Activated naive CD4-positive, alpha-beta T cell treated with anti-CD3 and anti-CD28 coated beads, Interleukin-2, amount 50 U/mL, for 72 hours (primary cell): ENCODE measurements at regions not wholly inside any gene's neighbourhood (a gene's known extent, or its start where the extent isn't known, plus 50 kb on each side); places are given as distances from the start of the nearest gene placed in this dataset.

ENCODE experiments used
- ATAC-seq, 2 donors: fragments of 150-1000 bp; cut with Tn5 transposase; 2 replicates each; pipeline ENCODE4 v1.10.0; 2021; ENCODE audit warnings: mild to moderate bottlenecking in 2 of 2, moderate library complexity in 2 of 2
- DNase-seq, 2 donors: peaks; one replicate each; pipeline ENCODE4 v3.0.0; 2021 to 2022; ENCODE audit warnings: low spot score in 2 of 2
- H3K27ac Mint-ChIP-seq, 2 donors: one replicate each; pipeline ENCODE4 v1.8.0; 2022; ENCODE audit warnings: mild to moderate bottlenecking in 2 of 2, mixed read lengths in 2 of 2
- H3K36me3 Mint-ChIP-seq, 2 donors: one replicate each; pipeline ENCODE4 v1.8.0; 2022; ENCODE audit warnings: mixed read lengths in 2 of 2
- H3K9me3 Mint-ChIP-seq, 2 donors: one replicate each; pipeline ENCODE4 v1.8.0; 2022; ENCODE audit warnings: mixed read lengths in 2 of 2

DNA sequence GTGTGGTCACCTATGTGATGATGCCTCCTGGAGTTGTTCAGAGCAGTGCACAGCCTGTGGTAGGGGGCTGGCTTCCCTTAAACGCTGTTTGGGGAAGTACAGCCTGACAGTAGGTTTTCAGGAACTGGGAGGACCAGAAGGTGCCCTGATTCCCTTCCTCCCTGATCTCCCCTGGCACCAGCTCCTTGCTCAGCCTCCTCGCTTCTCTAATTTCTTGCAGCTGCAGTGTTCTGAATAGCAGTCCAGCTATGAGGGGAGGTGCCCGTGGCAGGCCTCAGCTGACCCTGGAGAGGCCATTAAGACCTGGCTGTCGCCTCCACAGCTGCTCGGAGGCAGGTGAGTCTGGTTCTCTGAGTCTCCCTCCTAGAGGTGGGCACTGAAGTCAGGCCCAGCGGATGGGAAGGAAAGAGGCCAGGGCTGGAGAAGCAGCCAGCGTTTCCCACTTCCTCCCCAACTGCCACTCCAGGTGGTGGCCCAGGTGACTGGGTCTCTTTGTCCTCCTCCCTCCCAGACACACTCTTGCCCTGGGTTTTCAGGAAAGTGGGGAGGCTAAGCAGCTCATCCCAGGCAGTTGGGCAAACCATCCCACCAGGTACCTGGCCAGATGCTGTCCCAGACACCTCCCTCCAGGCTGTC lies 52.0 kb upstream of the RPL11 start:
- Mint-ChIP-seq H3K27ac (no peak overlapping the region), H3K9me3 (no peaks in the 10 kb centered on the region), H3K36me3 (no peaks in the 10 kb centered on the region)
- no peak for DNase-seq
- ATAC-seq, result no peak

DNA sequence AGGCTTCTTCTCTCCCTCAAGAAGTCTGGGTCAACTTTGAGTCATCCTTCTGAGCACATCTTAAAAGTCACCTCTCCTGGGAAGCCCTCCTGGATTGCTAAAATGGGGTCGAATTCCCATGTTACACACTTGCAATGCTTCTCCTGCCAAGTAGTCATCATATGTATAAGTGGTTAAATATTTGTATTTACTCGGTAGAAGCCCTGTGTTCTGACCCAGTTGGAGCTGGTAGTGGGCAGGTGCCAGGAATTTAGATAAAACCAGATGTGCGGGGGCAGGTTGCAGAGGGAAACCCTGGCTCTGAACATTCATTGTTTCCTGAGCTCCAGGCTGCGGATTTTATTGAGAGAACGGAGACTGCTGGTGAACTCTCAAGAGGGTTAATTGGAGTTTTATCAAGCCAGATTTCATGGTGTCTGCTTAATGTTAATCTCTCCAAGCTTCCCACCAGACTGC lies 52.8 kb upstream of the RPL11 start:
- ATAC-seq (no peak), DNase-seq (no peak)
- H3K36me3 Mint-ChIP-seq, result no peaks in the 10 kb centered on the region
- no peak overlapping the region for H3K27ac Mint-ChIP-seq
- no peaks in the 10 kb centered on the region for H3K9me3 Mint-ChIP-seq

DNA sequence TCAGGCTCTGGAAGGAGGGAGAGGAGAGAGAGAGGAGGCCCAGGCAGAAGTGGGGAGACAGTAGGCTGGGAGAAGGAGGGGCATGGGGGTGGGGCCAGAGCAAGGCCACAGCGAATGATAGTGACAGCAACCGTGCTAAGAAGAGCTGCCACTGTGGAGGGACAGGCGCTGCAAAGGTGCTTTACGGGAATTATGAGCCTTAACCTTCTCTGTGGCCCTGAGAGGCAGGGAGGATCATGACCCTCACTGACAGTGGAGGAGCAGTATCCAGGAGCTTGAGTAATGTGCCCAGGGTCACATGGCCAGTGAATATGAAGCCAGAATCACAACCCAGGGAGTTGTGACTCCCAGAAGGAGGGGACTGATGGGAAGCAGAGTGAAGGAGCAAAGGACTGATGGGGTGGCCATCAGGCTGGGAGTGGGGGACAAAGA lies 53.4 kb upstream of the RPL11 start:
- ATAC-seq (no peak), DNase-seq (no peak)
- H3K27ac Mint-ChIP-seq, result peak overlapping the region in 1 of 2 donors; percentile 36
- no peaks in the 10 kb centered on the region for H3K36me3 Mint-ChIP-seq
- no peaks in the 10 kb centered on the region for H3K9me3 Mint-ChIP-seq

DNA sequence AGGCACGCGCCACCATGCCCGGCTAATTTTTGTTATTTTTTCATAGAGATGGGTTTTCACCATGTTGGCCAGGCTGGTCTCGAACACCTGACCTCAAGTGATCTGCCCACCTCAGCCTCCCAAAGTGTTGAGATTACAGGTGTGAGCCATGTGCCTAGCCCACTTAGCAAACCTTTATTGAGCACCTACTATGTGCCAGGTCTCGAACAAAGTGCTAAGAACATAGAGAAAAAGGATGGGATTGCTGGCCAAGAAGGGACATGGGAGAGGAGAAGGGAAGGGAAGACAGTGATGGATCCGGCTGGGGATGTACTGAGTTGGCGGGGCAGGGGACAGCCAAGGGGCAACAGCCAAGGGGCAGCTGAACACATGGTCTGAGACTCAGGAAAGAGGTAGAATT lies 55.6 kb upstream of the RPL11 start:
- Mint-ChIP-seq H3K36me3 (no peaks in the 10 kb centered on the region), H3K9me3 (no peaks in the 10 kb centered on the region), H3K27ac (peak overlapping the region in 1 of 2 donors; percentile 89)
- DNase-seq, result no peak
- no peak for ATAC-seq

DNA sequence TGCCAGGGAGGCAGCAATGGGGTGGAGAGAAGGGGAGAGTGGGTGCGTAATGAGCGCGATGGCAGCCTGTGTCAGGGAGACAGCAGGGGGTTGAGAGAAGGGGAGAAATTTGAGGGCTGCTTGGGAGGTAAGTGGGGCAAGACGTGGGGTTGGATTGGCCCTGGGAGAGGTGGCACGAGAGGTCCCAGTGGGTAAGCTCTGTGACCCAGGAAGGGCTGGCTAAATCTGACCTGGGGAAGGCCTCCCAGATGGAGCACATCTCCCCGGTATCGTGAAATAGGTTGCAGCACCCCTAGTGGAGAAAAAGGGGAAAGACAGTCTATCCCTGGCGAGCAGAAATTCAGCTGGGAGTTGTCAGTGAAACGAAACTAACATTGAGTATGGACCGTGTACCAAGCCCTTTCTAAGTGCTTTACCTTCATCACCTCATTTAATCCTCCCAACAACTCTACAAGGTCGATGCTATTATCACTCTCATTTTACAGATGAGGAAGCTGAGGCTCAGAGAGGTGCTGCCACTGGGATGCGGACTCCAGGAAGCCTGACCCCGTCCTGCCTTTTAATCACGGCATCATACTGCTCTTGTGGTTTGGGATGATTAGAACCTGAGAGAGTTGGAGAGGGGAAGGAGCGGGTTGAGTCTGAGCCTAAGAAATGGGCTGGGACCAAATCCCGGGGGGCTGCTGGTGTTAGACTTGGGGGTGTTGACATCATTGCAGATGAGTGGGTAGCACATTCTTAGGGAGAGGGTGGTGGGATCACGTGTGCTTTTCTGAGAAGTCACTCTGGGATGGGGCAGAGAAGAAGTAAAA lies 56.6 kb upstream of the RPL11 start:
- DNase-seq (peak; percentile 65 to 71), ATAC-seq (peak; percentile 76 to 82)
- Mint-ChIP-seq H3K9me3 (no peaks in the 10 kb centered on the region), H3K27ac (peak overlapping the region; percentile 31 to 89), H3K36me3 (no peaks in the 10 kb centered on the region)

DNA sequence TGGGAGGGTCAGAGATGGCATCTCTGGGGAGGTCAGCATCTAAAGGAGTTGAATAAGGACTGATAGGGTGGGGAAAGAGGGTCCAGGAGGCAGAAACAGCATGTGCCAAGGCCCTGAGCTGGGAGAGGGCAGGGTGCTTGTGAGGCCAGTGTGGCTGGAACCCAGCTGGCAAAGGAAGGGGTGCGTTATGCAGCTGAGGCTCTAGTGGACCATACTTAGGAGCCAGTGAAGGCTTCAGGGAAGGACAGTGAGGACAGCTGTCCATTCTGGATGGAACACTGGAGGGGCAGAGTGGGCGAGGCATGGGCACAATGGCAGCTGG lies 57.1 kb upstream of the RPL11 start:
- Mint-ChIP-seq H3K36me3 (no peaks in the 10 kb centered on the region), H3K27ac (peak overlapping the region; percentile 44 to 89), H3K9me3 (no peaks in the 10 kb centered on the region)
- DNase-seq (no peak), ATAC-seq (peak in 1 of 2 donors; percentile 19)

DNA sequence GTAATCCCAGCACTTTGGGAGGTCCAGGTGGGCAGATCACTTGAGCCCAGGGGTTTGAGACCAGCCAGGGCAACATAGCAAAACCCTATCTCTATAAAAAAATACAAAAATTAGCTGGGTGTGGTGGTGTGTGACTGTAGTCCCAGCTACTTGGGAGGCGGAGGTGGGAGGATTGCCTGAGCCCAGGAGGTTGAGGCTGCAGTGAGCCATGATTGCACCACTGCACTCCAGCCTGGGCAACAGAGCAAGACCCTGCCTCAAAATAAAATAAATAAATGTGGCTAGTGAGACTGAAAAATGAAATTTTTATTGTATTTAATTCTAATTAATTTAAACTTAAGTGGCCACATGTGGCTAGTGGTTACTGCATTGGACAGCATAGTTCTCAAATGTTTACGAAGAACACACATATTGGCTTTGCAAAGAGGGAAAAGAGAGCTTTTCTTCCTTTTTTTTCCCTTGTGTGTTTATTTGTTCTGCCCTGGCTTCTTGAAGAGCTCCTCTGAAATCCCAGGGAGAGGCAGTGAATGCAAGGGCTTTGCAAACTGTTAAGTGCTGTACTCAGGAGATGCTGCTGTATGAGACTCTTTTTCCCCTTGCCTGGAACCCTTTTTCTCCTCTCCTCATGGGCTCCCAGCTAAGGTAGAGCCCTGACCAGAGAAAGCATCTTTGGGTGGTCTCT lies 59.0 kb upstream of the RPL11 start:
- H3K36me3 Mint-ChIP-seq, result peaks cover 0 to 3% of the 10 kb centered on the region in 2 donors
- ATAC-seq, result no peak

DNA sequence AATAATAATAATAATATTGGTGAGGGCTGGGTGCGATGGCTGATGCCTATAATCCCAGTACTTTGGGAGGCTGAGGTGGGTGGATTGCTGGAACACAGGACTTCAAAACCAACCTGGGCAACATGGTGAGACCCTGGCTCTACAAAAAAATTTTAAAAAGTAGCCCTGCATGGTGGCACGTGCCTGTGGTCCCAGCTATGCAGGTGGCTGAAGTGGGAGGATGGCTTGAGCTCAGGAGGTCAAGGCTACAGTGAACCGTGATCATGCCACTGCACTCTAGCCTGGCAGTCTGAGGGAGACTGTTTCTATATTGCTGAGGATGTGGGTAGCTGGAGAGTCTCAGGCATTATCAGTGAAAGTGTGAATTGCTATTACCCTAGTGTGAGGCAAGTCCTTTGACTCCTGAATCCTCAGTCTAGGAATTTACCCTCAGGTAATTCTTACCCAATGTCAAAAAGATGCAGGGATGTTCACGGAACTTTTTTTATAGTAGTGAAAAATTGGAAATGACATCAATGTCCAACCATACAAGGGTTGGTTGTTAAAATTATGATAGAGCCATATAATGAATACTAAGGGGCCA lies 61.8 kb upstream of the RPL11 start:
- Mint-ChIP-seq H3K9me3 (peaks cover 10% of the 10 kb centered on the region in 2 donors), H3K27ac (no peak overlapping the region), H3K36me3 (peaks cover 0 to 23% of the 10 kb centered on the region in 2 donors)
- DNase-seq (no peak), ATAC-seq (no peak)

More for the DNA sequence above, 59.0 kb upstream of the RPL11 start:
- Mint-ChIP-seq H3K9me3 (no peaks in the 10 kb centered on the region), H3K27ac (no peak overlapping the region)
- no peak for DNase-seq

DNA sequence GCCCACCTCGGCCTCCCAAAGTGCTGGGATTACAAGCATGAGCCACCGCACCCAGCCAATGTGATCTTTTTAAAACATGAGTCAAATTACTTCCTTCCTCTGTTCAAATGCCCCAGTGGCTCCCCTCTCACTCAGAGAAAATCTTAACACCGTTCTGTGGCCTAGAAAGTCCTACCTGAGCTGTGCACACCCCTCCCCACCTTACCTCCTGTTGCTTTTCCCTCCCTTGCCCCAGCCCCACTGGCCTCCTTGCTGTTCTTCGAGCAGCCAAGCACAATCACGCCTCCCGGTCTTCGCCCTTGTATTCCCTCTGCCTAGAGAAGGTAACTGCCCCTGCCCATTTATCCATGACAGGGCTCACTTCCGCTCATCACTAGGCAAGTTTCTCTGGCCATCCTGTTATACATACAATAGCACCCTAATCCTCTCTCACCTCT lies 62.6 kb upstream of the RPL11 start:
- Mint-ChIP-seq H3K27ac (peak overlapping the region in 1 of 2 donors; percentile 79), H3K36me3 (peaks cover 0 to 23% of the 10 kb centered on the region in 2 donors), H3K9me3 (peaks cover 14 to 15% of the 10 kb centered on the region in 2 donors)
- DNase-seq, result no peak
- peak in 1 of 2 donors; percentile 21 for ATAC-seq

DNA sequence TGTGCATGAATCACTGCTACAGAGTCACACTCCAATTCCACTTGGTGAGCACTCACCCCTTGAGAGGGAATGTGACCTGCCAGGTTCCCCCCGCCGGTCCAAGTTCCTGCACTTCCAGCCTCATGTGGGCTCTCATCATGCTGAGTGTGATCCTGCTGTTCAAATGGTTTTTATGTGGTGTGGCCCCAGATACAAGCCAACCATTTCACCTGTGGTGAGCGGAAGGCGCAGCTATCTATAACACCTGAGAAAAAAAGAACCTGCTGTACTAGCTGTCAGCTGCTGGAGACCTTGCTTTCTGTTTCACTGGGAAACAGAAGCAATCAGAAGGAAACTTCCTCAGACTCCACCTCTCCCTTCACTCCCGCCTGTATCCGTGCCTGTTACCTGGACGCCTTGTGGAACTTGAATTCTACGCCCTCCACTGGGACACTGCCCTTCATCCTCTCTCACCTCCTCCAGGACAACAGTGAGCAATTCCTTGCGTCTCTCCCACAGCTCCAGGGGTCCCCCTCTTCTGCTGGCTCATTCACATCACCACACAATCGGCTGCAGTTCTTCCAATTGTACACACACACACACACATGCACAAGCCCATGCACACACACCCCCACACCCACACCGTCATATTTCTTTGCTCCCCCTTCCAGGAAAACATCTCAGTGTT lies 64.4 kb upstream of the RPL11 start:
- peak overlapping the region; percentile 79 to 90 for H3K27ac Mint-ChIP-seq
- no peak for DNase-seq

DNA sequence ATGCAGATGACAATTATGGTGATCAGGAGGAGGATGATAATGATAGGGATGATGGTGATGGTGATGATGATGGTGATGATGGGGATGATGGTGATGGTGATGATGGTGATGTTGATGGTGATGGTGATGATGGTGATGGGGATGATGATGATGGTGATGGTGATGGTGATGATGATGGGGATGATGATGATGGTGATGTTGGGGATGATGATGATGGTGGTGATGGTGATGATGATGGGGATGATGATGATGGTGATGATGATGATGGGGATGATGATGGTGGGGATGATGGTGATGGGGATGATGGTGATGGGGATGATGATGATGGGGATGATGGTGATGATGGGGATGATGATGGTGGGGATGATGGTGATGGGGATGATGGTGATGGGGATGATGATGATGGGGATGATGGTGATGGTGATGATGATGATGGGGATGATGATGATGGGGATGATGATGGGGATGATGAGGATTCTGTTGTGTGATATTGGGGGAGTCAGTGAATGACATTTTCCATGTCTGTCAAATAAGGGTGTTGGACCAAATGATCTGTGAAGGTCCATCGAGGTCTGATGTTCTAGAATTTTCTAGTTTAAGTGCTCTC lies 65.6 kb upstream of the RPL11 start:
- H3K36me3 Mint-ChIP-seq, result peaks cover 6 to 24% of the 10 kb centered on the region in 2 donors
- ATAC-seq (no peak), DNase-seq (no peak)
- H3K9me3 Mint-ChIP-seq, result peaks cover 14 to 15% of the 10 kb centered on the region in 2 donors
- H3K27ac Mint-ChIP-seq, result peak overlapping the region in 1 of 2 donors; percentile 79

More for the DNA sequence above, 64.4 kb upstream of the RPL11 start:
- H3K36me3 Mint-ChIP-seq, result peaks cover 4 to 23% of the 10 kb centered on the region in 2 donors
- peaks cover 14 to 15% of the 10 kb centered on the region in 2 donors for H3K9me3 Mint-ChIP-seq
- peak; percentile 12 to 47 for ATAC-seq

DNA sequence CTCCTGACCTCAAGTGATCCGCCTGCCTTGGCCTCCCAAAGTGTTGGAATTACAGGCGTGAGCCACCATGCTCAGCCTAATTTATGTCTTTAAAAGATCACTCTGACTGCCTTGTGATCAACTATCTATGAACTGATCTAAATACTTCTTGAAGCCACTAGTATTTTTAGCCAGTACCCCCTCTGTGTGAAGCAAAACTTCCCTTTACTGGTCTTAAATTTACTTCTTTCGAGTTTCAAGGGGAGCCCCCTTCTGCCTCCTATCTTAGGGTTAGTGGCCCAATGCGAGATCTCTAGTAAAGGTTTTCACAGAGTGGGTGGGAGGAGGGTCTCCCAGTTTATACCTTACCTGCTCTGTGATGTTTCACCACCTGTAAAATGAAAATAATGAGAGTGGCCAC lies 66.1 kb upstream of the RPL11 start:
- ATAC-seq (no peak), DNase-seq (no peak)
- H3K36me3 Mint-ChIP-seq, result peaks cover 6 to 30% of the 10 kb centered on the region in 2 donors
- peak overlapping the region in 1 of 2 donors; percentile 79 for H3K27ac Mint-ChIP-seq
- H3K9me3 Mint-ChIP-seq, result peaks cover 14 to 15% of the 10 kb centered on the region in 2 donors

DNA sequence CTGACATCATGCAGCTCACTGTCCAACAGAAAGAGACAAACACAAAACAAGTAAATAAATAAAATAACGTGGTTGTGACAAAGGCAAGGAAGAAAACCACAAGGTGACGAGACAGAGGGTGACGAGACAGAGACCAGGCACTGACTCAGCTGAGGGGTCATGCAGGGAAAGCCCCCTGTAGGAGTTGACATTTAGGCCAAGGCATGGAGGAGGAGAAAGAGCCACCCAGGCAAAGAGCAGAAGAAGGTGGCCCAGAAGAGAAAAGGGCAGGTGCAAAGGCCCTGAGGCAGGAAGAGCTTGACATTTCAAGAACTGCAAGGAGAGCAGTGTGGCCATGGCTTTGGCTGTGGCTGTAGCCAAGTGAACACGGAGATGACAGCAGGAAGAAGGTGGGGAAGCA lies 65.1 kb upstream of the ID3 start:
- peaks cover 14 to 15% of the 10 kb centered on the region in 2 donors for H3K9me3 Mint-ChIP-seq
- peak overlapping the region; percentile 70 to 79 for H3K27ac Mint-ChIP-seq
- peak in 1 of 2 donors; percentile 89 for DNase-seq

DNA sequence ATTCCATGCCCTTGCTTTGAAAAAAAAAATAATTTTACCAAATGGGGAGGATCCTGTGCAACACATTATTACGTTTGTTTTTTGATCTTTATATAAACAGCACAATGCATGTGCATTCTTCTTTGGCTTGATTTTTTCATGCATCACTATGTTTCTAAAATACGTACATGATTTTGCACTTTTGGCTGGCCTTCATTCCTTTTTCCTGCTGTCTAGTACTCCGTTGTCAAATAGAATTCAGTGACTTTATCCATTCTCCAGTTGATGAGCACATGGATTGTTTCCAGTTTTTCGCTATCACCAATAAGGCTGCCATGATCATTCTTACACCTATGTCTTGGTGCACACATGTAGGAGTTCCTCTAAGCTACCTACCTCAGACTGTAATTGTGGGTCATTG lies 63.0 kb upstream of the ID3 start:
- peaks cover 19 to 21% of the 10 kb centered on the region in 2 donors for H3K9me3 Mint-ChIP-seq
- no peak for DNase-seq
- ATAC-seq, result no peak
- H3K36me3 Mint-ChIP-seq, result peaks cover 14 to 29% of the 10 kb centered on the region in 2 donors
- no peak overlapping the region for H3K27ac Mint-ChIP-seq

More for the DNA sequence above, 65.1 kb upstream of the ID3 start:
- H3K36me3 Mint-ChIP-seq, result peaks cover 6 to 30% of the 10 kb centered on the region in 2 donors
- peak; percentile 58 to 85 for ATAC-seq

DNA sequence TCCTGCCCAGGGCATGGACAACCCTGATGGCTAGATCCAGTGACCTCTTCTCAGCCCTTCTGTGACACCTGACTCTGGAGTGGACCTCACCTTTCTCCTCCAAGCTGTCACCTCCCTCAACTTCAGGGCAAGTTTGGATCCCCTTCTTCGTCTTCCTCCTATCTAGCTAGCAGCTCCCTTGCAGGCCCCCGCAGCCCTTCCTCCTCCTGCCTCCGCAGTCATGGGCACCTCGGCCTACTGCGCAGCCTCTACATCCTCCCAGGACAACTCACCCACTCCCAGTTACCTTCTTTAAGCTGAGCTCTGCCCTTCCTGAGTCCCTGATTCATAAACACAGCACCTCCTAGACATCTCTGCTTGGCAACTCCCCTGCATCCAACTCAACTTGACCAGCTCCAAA lies 61.3 kb upstream of the ID3 start:
- Mint-ChIP-seq H3K36me3 (peaks cover 14 to 23% of the 10 kb centered on the region in 2 donors), H3K9me3 (peaks cover 9 to 12% of the 10 kb centered on the region in 2 donors), H3K27ac (peak overlapping the region; percentile 76 to 88)
- ATAC-seq (no peak), DNase-seq (no peak)
